HG02938 (cell line): ENCODE measurements at regions not wholly inside any gene's neighbourhood (a gene's known extent, or its start where the extent isn't known, plus 50 kb on each side); places are given as distances from the start of the nearest gene placed in this dataset.

Experiments
- ATAC-seq: cut with Tn5 transposase; IDR thresholded peaks from one replicate; pipeline ENCODE4 v1.9.1; 2021; ENCODE audit warnings: mild to moderate bottlenecking, moderate library complexity; ENCODE audit not compliant: unreplicated experiment

- ATAC-seq = no peak
These were observed 1362.8 kb downstream of the ROBO2 start for GRCh38 chr3:78402720-78403119.

- no peak for ATAC-seq
These were observed 1362.1 kb downstream of the ROBO1 start for GRCh38 chr3:78405745-78406144.

DNA sequence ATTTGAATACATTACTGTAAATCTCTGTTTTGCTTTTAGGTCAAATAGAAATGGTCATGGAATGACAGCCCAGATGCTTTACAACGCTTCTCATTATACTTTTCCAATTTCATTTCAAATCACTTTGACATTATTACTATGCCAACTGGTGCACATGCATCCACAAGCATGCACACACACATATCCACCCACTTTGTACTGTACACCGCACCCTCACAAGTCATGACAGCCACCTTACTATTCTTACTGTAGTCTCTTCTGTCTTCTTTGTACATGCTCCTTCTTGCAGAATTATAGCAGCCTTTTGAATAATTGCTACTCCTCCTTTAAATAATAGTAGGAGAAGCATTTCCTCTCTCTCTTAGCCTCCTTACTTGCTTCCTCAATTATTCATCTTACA lies 1361.4 kb downstream of the ROBO1 start:
- no peak for ATAC-seq

- no peak for ATAC-seq
These were observed 1357.7 kb downstream of the ROBO1 start for GRCh38 chr3:78410077-78410476.

DNA sequence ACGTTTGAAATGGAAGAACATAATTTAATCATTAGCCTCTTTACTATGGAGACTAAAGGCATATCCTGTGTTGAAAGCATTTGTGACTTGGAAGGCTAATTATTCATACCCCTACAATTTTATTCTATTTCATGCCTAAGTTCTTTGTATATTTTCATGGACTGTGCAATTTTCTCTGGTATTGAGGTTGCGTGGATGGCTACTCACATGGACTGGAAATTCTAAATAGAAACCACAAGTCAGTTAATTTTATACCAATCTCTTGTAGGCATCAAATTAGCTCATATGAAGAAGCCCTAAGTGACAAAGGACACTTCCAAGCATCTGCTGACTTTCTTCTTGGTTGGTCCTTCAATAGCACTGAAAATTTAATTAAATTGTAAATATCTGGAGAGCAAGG lies 1353.5 kb downstream of the ROBO1 start:
- ATAC-seq = no peak

GRCh38 chr3:78420611-78421010 lies 1347.2 kb downstream of the ROBO1 start:
- ATAC-seq = no peak

GRCh38 chr3:78421247-78421966 lies 1346.4 kb downstream of the ROBO1 start:
- no peak for ATAC-seq

- no peak for ATAC-seq
These were observed 1343.1 kb downstream of the ROBO1 start for GRCh38 chr3:78424656-78425055.

- ATAC-seq = no peak
These were observed 1341.3 kb downstream of the ROBO1 start for GRCh38 chr3:78426454-78426853.

DNA sequence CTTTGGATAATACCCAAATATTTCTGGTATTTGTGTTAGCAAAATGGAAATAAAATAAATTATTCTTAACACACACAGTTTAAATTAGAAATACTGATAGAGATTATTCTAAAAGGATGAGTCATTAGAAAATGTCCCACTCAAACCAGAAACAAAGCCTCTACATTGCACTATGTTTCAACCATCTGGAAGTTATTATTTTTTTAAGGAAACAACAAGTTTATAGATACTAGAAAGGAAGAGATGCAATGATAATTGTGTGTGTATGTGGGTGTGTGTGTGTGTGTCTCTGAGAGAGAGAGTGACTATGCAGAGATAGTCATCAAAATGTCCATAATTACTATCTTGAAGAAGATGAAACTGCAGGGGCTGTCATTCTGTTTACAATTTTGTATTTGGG lies 1340.5 kb downstream of the ROBO1 start:
- ATAC-seq = no peak

GRCh38 chr3:78430741-78431140 lies 1337.1 kb downstream of the ROBO1 start:
- ATAC-seq = no peak

DNA sequence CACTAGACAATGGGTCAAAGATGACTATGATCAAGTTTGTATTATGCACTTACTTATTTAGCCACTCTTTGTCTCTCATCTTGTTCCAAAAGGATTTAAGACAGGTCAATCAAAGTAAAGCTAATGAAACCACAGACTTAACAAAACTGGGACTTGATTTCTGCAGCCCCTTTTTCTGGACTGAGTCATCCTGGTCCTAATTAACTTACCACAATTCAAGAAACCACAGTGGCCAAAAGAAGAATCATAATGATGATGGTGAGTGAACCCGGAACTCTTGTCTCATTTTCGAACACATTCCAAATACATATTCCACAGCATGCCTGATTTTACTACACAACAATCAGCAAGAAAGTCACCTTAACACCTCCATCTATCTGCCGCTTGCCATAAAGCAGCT lies 1333.0 kb downstream of the ROBO1 start:
- ATAC-seq = no peak

DNA sequence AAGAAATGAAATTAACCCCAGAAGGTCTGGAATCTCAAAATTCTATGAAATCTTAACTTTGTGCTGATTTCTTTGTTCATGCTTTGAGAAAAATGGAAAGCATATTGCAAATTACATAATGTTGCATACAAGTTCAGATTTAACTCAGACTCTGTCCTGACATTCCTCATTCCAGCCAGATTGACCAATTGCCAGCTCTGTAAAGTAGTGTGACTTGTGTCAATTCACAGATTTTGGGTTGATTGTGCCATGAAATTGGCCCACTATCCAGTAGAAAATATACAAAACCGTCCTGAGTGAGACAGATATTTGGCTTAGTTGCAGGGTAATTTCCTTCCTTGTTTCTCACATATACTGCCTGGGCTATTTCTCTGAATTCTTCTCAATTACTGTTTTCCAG lies 1312.6 kb downstream of the ROBO1 start:
- no peak for ATAC-seq

GRCh38 chr3:78455712-78456433 lies 1311.9 kb downstream of the ROBO1 start:
- ATAC-seq = no peak

- no peak for ATAC-seq
These were observed 1308.0 kb downstream of the ROBO1 start for GRCh38 chr3:78459796-78460195.

DNA sequence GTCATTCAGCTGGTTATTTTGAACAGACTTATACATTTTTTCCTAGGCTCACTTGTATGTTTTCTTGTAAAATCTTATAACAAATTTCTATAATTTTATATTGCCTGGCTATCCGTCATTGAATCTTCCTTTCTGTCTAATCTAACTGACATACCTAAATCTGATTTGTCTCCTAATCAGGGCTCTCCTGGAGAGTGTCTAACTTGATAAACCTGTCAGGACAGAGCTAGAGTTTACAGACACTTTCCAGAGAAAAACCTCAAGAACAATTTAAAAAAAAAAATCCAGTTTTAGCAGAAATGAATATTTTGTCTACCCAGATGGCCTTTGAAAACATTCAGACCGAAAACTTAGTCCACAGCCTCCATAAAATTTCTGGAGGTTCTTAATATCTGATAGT lies 1305.8 kb downstream of the ROBO1 start:
- no peak for ATAC-seq

GRCh38 chr3:78476076-78476475 lies 1291.7 kb downstream of the ROBO1 start:
- no peak for ATAC-seq

DNA sequence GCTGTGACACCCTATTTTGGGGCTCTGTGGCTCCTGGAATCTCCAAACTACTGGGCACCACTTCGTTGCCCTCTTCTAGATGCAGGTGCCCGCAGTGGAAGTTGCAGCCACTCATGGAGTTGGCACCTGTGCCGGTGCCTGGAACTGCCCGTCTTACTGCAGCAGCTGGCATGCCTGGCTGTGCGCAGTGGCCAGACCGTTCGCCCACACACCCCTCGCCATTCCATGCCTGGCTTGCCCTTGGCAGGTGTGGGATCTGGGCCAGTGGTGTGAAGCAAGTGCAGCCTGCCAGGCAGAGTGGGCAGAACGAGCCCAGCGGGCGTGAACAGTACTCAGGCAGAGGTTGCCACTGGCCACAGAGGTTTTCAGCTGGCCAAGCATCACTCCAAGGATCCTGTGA lies 1286.7 kb downstream of the ROBO1 start:
- no peak for ATAC-seq

DNA sequence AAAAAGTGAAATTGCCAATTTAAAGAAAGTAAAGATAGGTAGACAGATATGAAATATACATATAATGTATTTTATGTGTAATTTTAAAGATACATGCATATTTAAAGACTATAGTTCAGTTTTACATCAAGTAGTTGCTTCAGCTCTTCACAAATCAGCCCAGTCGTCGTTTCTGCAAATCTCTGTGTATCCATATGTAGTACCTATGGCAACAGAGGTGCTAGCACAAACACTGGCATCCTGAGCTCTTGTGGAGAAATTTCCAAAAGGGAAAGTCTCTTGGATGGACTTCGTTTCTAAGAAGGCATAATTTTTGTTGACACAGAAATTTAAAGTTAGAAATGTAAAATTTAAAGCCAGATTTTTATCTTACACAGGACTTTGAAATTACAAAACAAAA lies 1284.7 kb downstream of the ROBO1 start:
- no peak for ATAC-seq

DNA sequence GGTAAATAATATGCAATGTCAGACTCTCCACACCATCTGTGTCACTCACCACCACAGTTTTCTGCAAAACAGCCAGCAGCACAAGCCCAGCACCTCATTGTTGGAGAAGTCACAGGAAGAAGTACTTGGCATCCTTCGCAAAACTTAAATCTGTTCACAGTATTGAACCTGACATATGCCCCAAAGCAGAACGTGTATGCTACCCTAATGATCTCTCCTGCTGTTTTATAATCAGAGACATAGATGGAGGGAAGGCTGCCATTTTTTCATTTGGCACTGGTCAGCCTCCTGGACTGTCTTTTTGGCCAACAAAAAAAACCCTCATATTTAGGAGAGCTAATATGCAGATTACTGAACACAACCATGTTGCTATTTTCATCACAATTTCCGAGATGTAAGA lies 1272.9 kb downstream of the ROBO1 start:
- ATAC-seq = no peak

DNA sequence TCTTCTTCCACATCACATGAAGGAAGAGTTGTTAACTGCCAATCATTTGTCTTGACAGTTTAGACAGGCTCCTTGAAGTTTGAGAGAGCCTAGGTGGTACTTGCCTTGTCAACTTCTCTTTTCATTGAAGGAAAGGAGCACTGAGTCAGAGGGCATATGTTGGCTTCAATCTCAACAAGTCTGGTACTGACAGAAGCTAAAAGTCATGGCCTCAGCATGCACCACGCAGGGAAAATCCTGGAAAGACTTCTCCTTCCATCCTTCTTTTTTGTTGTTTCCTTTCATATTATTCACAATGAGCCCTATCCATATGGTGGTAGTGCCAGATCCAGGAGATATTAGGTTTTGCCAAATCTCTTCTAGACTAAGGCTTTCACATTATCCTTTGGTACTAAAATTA lies 1272.5 kb downstream of the ROBO1 start:
- ATAC-seq = no peak

DNA sequence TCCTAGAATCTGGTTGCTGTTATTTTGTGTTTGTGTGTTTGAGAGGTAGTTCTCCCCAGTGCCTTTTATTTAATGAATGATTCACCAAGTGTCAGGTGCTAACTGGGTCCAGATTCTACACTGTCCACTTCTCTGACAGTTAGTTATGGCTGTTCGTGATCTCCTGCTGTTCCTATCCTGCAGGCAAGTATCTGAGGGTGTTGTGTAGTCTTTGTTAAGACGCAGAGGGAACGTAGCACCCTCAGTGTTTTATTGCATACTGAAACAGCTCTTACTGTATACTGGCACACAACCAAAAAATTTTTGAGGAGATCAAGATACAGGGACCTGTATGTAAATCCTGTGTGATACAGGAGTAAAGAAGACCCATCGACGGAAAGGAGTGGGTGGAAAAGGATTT lies 1271.3 kb downstream of the ROBO1 start:
- no peak for ATAC-seq

DNA sequence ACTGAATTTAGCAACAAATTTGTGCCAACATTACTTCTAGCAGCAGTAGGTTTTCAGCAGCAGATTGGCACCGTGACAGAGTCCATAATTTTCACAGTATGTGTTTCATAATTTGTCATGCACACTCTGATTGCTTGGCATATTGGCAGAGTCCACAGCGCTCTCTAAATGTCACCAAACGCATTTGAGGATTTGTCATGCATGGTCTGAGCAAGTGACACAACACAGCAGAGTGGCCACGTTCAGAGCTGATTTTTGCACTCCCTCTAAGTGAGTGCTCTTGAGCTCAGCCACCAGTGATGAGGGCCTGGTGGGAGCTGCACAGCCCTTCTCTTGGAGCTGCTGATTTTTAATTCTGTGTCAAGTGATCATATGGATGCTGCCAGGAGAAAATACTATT lies 1270.8 kb downstream of the ROBO1 start:
- no peak for ATAC-seq
